ENCODE measurements at regions not wholly inside any gene's neighbourhood (a gene's known extent, or its start where the extent isn't known, plus 50 kb on each side); places are given as distances from the start of the nearest gene placed in this dataset.

- no peak overlapping the region for H3K27ac ChIP-seq (ENCODE audit: low read depth)
- no peaks in the 10 kb centered on the region for H3K27me3 ChIP-seq (ENCODE audit: insufficient read depth)
- no peak for TF ChIP-seq CTCF (conservative IDR thresholded peaks at IDR 0.05; ENCODE audit: low read depth in 2 of 2)
- TF ChIP-seq CREB1 (CRISPR knock-in tag; IDR thresholded peaks at IDR 0.05; ENCODE audit: low read depth), result no peak
- TF ChIP-seq ZNF462 (CRISPR knock-in tag; IDR thresholded peaks at IDR 0.05), result no peak
- no peak for TF ChIP-seq EZH2 (IDR thresholded peaks at IDR 0.05; ENCODE audit: low read depth, unreplicated experiment)
- TF ChIP-seq EZH2phosphoT487 (IDR thresholded peaks at IDR 0.05; ENCODE audit: unreplicated experiment), result no peak
- no peak for TF ChIP-seq POLR2AphosphoS5 (IDR thresholded peaks at IDR 0.05; ENCODE audit: low read depth)
- TF ChIP-seq NANOG (IDR thresholded peaks at IDR 0.05; ENCODE audit: borderline replicate concordance), result no peak
- TF ChIP-seq ZNF331 (CRISPR knock-in tag; IDR thresholded peaks at IDR 0.05; ENCODE audit: low read depth), result no peak
- no peak for TF ChIP-seq ETS1 (IDR thresholded peaks at IDR 0.05)
- no peak for TF ChIP-seq ZNF114 (CRISPR knock-in tag; IDR thresholded peaks at IDR 0.05)
- TF ChIP-seq REST (IDR thresholded peaks at IDR 0.05; ENCODE audit: unreplicated experiment), result no peak
- no peak for TF ChIP-seq JUNB (IDR thresholded peaks at IDR 0.05; ENCODE audit: unreplicated experiment)
- no peak for TF ChIP-seq STAT1 (IDR thresholded peaks at IDR 0.05; ENCODE audit: unreplicated experiment)
- ATAC-seq (no peak), DNase-seq (ENCODE audit: low spot score) (no peak)
- no peak overlapping the region for H3K27ac Mint-ChIP-seq
- H3F3A ChIP-seq (replicated peaks; ENCODE audit: low read depth), result no peaks in the 10 kb centered on the region
- H3K9me2 ChIP-seq (ENCODE audit: insufficient read depth), result no peaks in the 10 kb centered on the region; the same call in 1 of the 2 replicates
- H4K20me1 ChIP-seq (replicated peaks; ENCODE audit: insufficient read depth), result no peaks in the 10 kb centered on the region
- H3K4me3 Mint-ChIP-seq, result no peak overlapping the region
- H3K36me3 ChIP-seq (ENCODE audit: insufficient read depth), result no peaks in the 10 kb centered on the region; the same call in 1 of the 2 replicates
- no peaks in the 10 kb centered on the region for H3K4me1 Mint-ChIP-seq
- no peaks in the 10 kb centered on the region for H3K4me1 ChIP-seq (ENCODE audit: insufficient read depth)
- no peak overlapping the region for H2AFZ ChIP-seq
- no peaks in the 10 kb centered on the region for H3K36me3 Mint-ChIP-seq (ENCODE audit: low read depth)
- no peak overlapping the region for H3K4me3 ChIP-seq
- H3K79me2 ChIP-seq (replicated peaks; ENCODE audit: insufficient read depth), result no peaks in the 10 kb centered on the region
- H3K9me3 Mint-ChIP-seq, result no peaks in the 10 kb centered on the region
- no peaks in the 10 kb centered on the region for H3K27me3 Mint-ChIP-seq (ENCODE audit: insufficient read depth, low read depth, poor library complexity)
- H3K4me2 ChIP-seq, result no peak overlapping the region
Observed at GRCh38 chr2:138171244-138171643, 207.0 kb downstream of the HNMT start.

All from GM23338 (cell line).